ENCODE measurements at regions not wholly inside any gene's neighbourhood (a gene's known extent, or its start where the extent isn't known, plus 50 kb on each side); places are given as distances from the start of the nearest gene placed in this dataset.
"Not testable (repeated sequence)": the region's sequence is repeated elsewhere in the genome, so short reads cannot be mapped to it uniquely, and the experiment has no call there.

DNA sequence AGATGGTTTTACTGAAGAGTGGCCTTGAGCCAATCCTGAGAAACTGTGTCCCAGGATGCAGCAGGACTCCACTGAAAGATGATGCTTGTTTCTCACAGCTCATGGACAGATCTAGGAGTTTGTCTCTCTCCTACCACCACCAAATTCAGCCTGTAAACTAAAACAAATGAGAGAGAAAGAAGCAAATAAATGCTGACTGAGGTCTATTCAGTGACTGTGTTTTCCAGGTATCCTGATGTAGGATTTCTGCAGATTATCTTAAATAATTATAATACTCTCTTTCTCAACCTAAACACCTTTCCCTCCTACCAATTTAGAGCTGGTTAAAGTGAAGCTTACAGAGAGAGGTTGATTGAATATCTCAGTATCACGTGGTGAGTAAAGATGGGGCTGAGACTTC is 599.6 kb upstream of the LCORL start:
- FAIRE-seq, result no peak

DNA sequence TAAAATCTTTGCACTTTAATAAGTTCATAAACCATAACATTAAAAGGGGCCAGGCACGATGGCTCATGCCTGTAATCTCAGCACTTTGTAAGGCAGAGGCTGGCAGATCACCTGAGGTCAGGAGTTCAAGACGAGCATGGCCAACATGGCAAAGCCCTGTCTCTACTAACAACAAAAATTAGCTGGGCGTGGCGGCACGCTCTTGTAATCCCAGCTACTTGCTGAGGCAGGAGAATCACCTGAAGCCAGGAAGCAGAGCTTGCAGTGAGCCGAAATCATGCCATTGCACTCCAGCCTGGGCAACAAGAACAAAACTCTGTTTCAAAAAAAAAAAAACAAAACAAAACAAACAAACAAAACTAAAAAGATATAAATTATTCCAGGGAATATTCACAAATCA is 595.2 kb upstream of the LCORL start:
- FAIRE-seq, result no peak

DNA sequence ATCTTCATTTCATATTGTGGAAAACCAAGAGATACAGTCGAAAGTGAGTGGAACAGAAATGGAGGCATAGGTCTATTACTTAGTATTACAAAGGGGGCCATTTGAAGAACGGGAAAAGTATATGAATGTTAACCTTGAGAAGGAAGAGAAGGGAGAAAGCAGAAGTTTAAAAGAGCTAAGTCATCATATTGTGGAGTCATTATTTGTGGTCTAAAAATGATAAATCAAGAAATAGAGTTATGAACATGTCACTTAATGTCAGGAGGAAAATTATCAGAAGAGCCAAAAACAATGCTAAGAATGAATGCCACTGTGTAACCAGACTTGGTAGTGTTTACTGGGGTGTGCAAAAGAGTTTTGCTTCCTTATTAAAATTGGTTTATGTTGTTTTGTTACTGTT is 589.5 kb upstream of the LCORL start:
- no peak for FAIRE-seq

GRCh38 chr4:18608908-18609533 is 587.5 kb upstream of the LCORL start:
- FAIRE-seq, result no peak

DNA sequence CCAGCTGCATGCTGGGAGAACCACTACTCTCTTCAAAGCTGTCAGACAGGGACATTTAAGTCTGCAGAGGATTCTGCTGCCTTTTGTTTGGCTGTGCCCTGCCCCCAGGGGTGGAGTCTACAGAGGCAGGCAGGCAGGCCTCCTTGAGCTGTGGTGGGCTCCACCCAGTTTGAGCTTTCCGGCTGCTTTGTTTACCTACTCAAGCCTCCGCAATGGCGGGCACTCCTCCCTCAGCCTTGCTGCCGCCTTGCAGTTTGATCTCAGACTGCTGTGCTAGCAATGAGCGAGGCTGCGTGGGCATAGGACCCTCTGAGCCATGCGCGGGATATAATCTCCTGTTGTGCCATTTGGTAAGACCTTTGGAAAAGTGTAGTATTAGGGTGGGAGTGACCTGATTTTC is 581.1 kb upstream of the LCORL start:
- FAIRE-seq, result not testable (repeated sequence)

- peak; percentile 96 for FAIRE-seq
Observed at GRCh38 chr4:18593297-18594002, 571.9 kb upstream of the LCORL start.

DNA sequence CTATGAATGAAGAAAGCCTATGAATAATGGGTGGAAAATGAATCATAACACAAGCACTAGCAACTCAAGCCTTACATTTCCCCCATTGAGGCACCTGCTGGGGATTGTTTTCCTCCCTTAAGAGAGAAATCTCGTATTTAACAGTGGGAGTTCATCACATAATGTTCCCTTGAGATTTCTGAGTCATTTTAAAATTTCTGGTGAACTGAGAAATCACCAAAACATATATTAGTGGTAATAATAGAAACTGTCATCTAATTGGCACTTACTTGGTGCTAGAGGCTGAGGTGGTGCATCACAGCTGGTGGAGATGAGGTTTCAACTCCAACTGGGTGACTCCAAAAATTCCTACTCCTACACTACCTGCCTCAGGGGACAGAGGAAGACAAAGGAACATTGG is 561.3 kb upstream of the LCORL start:
- FAIRE-seq, result no peak

- FAIRE-seq, result no peak
Observed at GRCh38 chr4:18578307-18578706, 556.8 kb upstream of the LCORL start.

GRCh38 chr4:18572481-18572880 is 550.9 kb upstream of the LCORL start:
- FAIRE-seq, result no peak

GRCh38 chr4:18571301-18571761 is 549.8 kb upstream of the LCORL start:
- FAIRE-seq, result no peak

DNA sequence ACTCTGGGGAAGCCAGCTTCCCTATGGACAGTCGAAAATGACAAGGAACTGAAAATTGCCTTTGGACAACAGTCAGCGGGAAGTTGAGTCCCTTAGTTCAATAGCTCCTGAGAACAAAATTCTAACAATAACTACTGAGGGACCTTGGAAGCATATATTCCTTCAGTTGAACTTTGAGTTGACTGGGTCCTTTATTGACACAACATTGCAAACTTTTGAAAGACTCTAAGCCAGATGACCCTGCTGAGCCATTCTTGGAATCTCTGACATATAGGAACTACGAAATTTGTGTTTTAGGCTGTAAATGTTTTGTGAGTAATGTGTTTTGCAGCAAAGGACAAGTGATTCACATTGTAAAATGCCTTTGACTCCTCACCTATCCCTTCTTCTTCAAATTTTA is 548.8 kb upstream of the LCORL start:
- FAIRE-seq, result no peak

GRCh38 chr4:18568600-18568999 is 547.0 kb upstream of the LCORL start:
- FAIRE-seq, result no peak

GRCh38 chr4:18566970-18567799 is 545.6 kb upstream of the LCORL start:
- FAIRE-seq, result no peak

DNA sequence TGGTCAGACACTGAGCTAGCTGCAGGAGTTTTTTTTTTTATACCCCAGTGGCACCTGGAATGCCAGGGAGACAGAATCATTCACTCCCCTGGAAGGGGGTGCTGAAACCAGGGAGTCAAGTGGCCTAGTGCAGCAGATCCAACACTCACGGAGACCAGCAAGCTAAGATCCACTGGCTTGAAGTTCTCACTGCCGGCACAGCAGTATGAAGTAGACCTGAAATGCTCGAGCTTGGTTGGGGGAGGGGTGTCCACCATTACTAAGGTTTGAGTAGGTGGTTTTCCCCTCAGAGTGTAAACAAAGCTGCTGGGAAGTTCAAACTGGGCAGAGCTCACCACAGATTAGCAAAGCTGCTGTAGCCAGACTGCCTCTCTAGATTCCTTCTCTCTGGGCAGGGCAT is 537.9 kb upstream of the LCORL start:
- no peak for FAIRE-seq

DNA sequence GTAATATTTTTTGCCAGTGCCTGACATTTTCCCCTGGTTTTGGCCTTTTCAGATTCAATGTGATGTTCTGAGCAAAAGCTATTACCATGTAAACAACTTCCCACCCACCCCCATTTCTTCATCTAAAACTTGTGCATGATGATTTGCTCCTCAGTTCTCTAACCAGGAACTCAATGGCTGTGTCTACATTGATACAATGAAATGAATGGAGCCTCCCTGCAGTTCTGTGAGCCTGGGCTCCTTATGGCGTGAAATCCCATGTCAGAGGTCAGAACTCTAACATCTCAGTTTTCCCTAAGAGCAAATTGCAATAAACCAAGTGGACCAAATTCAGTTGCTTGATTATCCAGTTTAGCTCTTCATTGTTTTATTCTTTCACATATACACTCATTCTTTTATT is 534.8 kb upstream of the LCORL start:
- FAIRE-seq, result no peak

DNA sequence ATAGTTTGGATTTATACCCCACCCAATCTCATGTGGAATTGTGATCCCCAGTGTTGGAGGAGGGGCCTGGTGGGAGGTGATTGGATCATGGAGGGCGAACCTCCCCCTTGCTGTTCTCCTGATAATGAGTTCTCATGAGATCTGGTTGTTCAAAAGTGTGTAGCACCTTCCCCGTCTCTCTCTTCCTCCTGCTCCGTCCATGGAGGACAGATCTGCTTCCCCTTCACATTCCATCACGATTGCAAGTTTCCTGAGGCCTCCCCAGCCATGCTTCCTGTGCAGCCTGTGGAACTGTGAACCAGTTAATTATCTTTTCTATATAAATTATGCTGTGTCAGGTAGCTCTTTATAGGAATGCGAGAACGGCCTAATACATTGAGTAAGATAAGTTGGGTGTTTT is 518.8 kb upstream of the LCORL start:
- no peak for FAIRE-seq

GRCh38 chr4:18538121-18538520 is 516.6 kb upstream of the LCORL start:
- FAIRE-seq, result no peak

DNA sequence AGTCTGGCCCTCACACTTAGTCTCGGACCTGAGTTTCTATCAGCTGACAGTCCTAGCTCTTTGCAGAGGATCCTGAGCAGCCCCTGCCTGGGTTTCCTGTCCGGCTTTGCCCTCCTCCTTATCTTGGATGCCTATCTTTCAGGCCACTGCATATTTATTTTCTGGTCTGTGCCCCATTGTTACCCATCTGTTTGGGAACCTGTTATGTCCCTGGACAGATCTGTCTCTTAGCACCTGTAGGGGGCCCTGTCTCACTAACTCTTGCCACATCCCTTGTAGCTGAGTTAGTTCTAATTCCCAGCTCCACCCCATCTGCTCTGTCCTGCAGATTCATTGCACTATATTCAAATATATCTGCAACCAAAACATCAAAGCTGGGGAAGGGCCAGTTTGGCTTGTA is 514.9 kb upstream of the LCORL start:
- no peak for FAIRE-seq

DNA sequence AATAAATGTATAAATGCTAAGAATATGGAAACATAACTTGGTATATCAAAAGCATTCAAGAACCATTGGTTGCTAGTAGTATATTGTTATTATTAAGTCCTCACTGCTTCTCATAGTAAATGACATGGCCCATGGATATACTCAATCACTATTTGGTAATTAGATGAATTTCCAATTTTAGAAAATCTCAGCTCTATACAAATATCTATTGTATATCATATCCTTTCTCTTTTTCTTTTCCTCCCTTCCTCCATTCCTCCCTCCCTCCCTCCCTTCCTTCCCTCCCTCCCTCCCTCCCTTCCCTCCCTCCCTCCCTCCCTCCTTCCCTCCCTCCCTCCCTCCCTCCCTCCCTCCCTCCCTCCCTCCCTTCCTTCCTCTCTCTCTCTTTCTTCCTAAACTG is 514.4 kb upstream of the LCORL start:
- no peak for FAIRE-seq

DNA sequence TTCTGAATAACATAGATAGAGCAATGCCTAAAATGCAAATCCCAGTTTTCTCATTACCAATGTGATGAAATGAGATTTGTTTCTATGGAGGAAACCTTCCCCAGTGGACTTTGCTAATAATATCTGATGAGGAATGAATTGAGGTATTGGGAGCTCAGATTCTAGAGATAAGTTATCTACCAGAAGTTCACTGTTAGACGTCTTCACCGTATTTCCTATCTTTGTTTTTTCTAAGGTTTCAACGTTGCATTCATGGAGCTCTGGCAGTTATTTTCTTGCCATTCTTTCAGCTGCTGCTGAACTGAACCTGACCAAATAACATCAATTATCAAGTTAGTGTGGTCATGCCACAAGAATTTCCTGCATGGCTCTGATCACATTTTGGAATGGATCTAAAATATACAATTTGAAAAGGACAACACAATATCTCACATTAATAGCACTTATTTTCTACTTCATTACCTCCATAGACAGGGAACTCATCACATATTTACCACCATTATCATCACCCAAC is 511.8 kb upstream of the LCORL start:
- no peak for FAIRE-seq

- FAIRE-seq, result no peak
Observed at GRCh38 chr4:18531731-18532130, 510.2 kb upstream of the LCORL start.

DNA sequence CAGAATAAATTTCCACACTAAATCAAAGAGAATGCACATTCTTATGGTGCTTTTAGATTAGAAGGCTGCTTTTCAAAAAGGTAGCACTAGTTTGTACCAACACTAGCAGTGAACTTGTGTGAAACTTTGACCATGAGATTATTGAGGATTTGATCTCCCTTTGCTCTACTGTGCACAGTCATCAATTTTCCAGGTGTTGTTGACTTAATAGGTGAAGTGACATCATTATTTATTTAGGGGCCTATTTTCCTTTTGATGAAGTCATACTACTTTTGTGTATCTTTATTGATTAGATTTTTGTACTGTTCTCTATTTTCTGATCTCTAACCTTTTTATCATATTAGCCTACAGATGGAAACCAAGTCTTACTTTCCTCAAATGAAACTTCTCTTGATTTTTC is 507.9 kb upstream of the LCORL start:
- FAIRE-seq, result no peak

DNA sequence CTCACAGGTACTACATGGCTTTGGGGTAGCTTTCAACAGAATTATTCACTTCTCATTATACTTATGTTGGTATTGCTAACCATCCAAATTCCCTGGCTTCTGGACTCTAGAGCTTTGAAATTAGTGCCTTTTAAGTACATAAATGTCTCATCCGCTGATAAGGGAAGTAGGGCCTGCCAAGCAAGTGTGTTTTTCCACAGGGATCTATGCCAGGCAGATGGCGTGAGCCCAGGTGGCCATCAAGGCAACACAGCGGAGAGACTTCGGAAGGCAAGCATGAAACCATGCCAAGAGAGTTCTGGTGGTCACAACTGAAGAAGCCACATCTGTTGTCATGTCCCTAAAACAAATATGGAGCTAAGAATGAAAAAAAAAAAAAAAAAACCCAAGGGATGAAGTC is 503.1 kb upstream of the LCORL start:
- FAIRE-seq, result no peak

DNA sequence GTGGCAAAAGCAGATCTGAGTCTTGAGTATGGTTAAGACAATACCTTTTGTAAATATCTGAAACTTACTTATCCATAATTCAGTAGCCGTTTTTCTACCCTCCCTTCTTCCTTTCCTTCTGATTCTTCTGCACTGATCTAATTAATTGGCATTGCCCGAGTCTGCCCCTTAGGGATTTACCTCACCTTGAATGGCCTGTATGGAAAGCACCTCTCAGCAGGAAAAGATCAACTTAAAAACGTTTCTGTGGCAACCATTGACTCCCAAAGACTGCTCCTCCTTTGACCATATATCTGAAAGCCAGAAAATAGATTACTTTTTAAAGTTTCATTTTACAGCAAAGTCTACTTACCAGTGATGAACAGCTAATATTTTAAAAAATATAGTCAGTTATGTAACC is 496.5 kb upstream of the LCORL start:
- no peak for FAIRE-seq

Measured in endometrium (tissue), 2 donors.